ENCODE measurements at regions not wholly inside any gene's neighbourhood (a gene's known extent, or its start where the extent isn't known, plus 50 kb on each side); places are given as distances from the start of the nearest gene placed in this dataset.

GRCh38 chr1:166479052-166479631 is 312.3 kb upstream of the FAM78B start:
- peak; percentile 55 to 58 for TF ChIP-seq CTCF (IDR thresholded peaks at IDR 0.05)
- no peak for TF ChIP-seq EP300 (IDR thresholded peaks at IDR 0.05)
